Cardiac muscle cell (in vitro differentiated cells and primary cell): ENCODE measurements at regions not wholly inside any gene's neighbourhood (a gene's known extent, or its start where the extent isn't known, plus 50 kb on each side); places are given as distances from the start of the nearest gene placed in this dataset.

Source experiments
- DNase-seq, 2 donors: peaks; one replicate each; pipeline versions ENCODE4 v3.0.0 to v3.0.0-alpha.2; 2010 to 2017; ENCODE audit warnings: low read depth in 1 of 2, low spot score in 1 of 2
- H3K27ac ChIP-seq: fragments of 200-600 bp; sonication (generic); 2 replicates; pipeline ENCODE4 v1.5.1; 2016
- H3K27me3 ChIP-seq: fragments of 200-600 bp; sonication (generic); 2 replicates; pipeline ENCODE4 v1.6.0; 2016; ENCODE audit warnings: control low read depth
- H3K36me3 ChIP-seq: fragments of 200-600 bp; sonication (generic); 2 replicates; pipeline ENCODE4 v1.5.1; 2016; ENCODE audit warnings: control low read depth
- H3K4me1 ChIP-seq: fragments of 200-600 bp; sonication (generic); 2 replicates; pipeline ENCODE4 v1.8.1; 2017; ENCODE audit warnings: low read depth, mild to moderate bottlenecking, mixed run types
- H3K4me3 ChIP-seq: fragments of 200-600 bp; sonication (generic); 2 replicates; pipeline ENCODE4 v1.5.1; 2016; ENCODE audit warnings: mild to moderate bottlenecking
- H3K9me3 ChIP-seq: fragments of 200-600 bp; sonication (generic); 2 replicates; pipeline ENCODE4 v1.5.1; 2017; ENCODE audit warnings: low read depth, mild to moderate bottlenecking, control low read depth
- TF ChIP-seq, protein P1 (sequence below): IDR thresholded peaks from 2 replicates; pipeline ENCODE4 v1.5.1; 2012; ENCODE audit warnings: low read depth, mild to moderate bottlenecking, low read length

DNA sequence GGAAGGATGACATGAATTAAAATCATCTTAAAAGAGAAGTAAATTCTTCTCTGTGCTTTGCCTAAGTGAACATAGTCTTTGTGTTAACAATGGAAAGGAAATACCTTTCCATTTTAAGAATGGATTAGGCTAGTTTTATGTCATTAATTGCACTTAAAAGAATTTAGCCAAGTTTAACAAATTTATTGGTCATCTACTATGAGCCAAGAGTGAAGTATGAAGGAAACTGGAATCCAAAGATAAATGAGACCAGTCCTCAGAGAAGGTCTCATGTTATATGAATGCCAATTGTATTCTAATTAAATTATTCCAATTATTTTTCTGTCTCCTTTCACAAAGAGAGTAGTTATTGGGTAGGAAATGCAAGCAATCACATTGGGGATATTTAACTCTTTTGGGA lies 741.3 kb upstream of the SOX9 start:
- H3K4me1 ChIP-seq = peaks cover 5% of the 10 kb centered on the region
- no peaks in the 10 kb centered on the region for H3K36me3 ChIP-seq
- no peaks in the 10 kb centered on the region for H3K27me3 ChIP-seq
- no peaks in the 10 kb centered on the region for H3K9me3 ChIP-seq
- H3K27ac ChIP-seq = no peak overlapping the region
- no peak overlapping the region for H3K4me3 ChIP-seq
- TF ChIP-seq, protein P1, sequence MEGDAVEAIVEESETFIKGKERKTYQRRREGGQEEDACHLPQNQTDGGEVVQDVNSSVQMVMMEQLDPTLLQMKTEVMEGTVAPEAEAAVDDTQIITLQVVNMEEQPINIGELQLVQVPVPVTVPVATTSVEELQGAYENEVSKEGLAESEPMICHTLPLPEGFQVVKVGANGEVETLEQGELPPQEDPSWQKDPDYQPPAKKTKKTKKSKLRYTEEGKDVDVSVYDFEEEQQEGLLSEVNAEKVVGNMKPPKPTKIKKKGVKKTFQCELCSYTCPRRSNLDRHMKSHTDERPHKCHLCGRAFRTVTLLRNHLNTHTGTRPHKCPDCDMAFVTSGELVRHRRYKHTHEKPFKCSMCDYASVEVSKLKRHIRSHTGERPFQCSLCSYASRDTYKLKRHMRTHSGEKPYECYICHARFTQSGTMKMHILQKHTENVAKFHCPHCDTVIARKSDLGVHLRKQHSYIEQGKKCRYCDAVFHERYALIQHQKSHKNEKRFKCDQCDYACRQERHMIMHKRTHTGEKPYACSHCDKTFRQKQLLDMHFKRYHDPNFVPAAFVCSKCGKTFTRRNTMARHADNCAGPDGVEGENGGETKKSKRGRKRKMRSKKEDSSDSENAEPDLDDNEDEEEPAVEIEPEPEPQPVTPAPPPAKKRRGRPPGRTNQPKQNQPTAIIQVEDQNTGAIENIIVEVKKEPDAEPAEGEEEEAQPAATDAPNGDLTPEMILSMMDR = no peak
- no peak for DNase-seq

DNA sequence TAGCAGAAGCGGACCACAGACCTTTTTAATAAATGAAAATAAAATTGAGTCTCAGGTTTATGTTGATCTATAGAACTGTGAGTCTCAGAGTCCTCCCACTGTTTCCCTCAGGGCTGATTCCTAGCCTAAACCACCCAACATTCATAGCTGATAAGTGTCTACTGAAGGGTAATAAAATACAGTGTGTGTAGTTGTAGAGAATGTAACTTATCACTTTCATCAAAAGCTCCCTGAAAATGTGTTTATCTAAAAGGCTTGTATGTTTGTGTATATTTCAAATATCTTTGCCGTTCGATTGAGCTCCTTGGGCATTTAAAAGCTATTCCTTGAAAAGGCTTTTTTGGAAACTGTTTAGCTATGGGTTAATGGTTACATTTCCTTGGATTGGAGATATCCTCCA lies 740.3 kb upstream of the SOX9 start:
- H3K9me3 ChIP-seq = no peaks in the 10 kb centered on the region
- no peak overlapping the region for H3K4me3 ChIP-seq
- TF ChIP-seq, protein P1 = no peak

DNA sequence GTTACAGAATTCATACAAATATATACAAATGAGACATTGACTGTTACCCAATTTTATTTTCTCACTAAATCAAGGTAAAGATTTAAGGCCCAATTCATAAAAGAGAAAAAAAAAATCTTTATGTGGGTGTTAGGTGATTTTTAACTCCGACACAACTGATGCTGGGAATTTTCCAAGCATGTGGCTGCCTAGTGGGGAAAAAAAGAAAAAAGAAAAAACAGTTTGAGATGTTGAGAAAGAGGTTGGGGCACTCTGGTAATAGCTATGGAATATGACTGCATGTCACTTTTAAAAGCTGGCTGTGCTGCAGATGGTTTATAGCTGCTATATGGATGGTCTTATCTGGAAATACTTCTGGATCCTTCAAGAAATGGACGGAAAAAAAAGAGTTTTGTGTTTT lies 739.9 kb upstream of the SOX9 start:
- DNase-seq = no peak
- TF ChIP-seq, protein P1 = no peak
- Histone ChIP-seq H3K9me3 (no peaks in the 10 kb centered on the region), H3K27me3 (no peaks in the 10 kb centered on the region), H3K36me3 (no peaks in the 10 kb centered on the region), H3K4me1 (peaks cover 5% of the 10 kb centered on the region), H3K4me3 (no peak overlapping the region), H3K27ac (no peak overlapping the region)

More for the DNA sequence above, 740.3 kb upstream of the SOX9 start:
- H3K27ac ChIP-seq = no peak overlapping the region
- H3K36me3 ChIP-seq = no peaks in the 10 kb centered on the region
- no peaks in the 10 kb centered on the region for H3K27me3 ChIP-seq
- DNase-seq = no peak
- peaks cover 5% of the 10 kb centered on the region for H3K4me1 ChIP-seq

DNA sequence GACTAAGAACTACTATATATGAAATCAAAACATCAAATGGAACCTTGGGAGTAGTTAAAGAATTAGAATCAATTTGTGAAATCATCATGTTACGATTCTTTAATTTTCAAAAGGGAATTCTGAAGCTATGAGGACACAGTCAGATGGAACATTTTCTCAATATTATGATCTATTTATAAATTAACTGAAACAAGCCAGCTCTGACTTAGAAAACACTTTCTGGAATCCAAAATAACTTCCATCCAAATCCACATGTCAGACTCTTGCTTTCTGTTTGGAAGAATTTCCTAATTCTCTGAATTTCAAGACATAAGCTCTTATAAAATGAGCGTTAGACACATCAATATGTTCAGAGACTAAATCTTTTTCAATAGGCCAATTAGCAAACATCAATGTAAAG lies 737.7 kb upstream of the SOX9 start:
- DNase-seq = no peak
- H3K4me1 ChIP-seq = peaks cover 5% of the 10 kb centered on the region
- H3K4me3 ChIP-seq = no peak overlapping the region
- H3K9me3 ChIP-seq = no peaks in the 10 kb centered on the region
- no peaks in the 10 kb centered on the region for H3K36me3 ChIP-seq
- H3K27ac ChIP-seq = no peak overlapping the region
- TF ChIP-seq, protein P1 = no peak
- H3K27me3 ChIP-seq = no peaks in the 10 kb centered on the region

DNA sequence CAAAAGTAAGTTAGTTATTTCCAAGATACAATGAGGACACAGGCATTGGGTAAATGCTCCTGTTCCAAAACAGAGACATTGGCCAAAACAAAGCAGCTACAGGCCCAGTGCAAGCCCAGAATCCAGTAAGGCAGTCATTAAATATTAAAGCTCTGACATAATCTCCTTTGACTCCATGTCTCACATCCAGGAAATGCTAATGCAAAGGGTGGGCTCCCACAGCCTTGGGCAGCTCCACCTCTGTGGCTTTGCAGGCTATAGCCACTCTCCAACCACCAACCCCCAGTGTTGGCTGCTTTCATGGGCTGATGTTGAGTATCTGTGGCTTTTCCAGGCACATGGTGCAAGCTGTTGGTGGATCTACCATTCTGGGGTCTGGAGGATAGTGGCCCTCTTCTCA lies 733.4 kb upstream of the SOX9 start:
- DNase-seq = no peak

More for the DNA sequence above, 733.4 kb upstream of the SOX9 start:
- no peak overlapping the region for H3K4me3 ChIP-seq
- H3K36me3 ChIP-seq = no peaks in the 10 kb centered on the region
- H3K4me1 ChIP-seq = no peaks in the 10 kb centered on the region
- no peaks in the 10 kb centered on the region for H3K27me3 ChIP-seq
- no peak overlapping the region for H3K27ac ChIP-seq
- H3K9me3 ChIP-seq = no peaks in the 10 kb centered on the region
- TF ChIP-seq, protein P1 = no peak
